ENCODE measurements at regions not wholly inside any gene's neighbourhood (a gene's known extent, or its start where the extent isn't known, plus 50 kb on each side); places are given as distances from the start of the nearest gene placed in this dataset.

DNA sequence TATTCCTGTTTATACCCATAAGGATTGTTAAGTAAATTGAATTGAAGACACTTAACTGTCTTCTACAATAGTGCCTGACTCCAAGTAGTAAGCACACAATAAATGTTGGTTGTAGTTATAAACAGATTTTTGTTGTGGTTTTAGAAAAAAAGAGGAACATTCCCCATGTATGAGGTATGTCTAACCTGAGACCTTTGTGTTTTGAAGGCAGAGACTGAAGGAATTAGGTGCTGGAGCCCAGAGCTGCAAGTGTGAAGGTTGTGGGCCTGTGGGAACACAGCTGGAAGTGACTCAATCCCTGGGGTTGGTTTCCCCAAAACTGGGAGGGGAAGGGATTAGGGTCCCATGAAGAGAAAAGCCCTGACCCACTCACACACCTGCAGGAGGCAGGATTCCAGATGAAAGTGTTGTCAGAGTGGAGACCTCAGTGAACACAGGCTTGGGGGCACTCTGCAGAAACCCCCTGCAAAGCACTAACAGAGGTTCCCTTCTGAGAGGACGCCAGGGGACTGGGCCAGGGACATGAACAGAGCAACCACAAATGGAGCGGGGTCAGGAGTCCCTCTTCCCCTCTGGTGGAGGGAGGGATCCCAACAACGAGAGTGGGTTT lies 265.1 kb upstream of the KLF14 start:
- H3K27ac ChIP-seq (ENCODE audit: control insufficient read depth, insufficient read depth, low read length) = peak overlapping the region; percentile 93
- H3K9ac ChIP-seq (ENCODE audit: control insufficient read depth, extremely low read depth, insufficient read depth, low read length) = peak overlapping the region; percentile 74
- peaks cover 66% of the 10 kb centered on the region for H3K4me1 ChIP-seq (ENCODE audit: control insufficient read depth, extremely low read depth, insufficient read depth, low read length)
- no peaks in the 10 kb centered on the region for H3K9me3 ChIP-seq (ENCODE audit: control insufficient read depth, low read depth, low read length)
- H3K4me3 ChIP-seq (ENCODE audit: control insufficient read depth in 2 of 3, extremely low read depth in 1 of 3, insufficient read depth in 2 of 3, low read depth in 1 of 3, low read length in 3 of 3) = peak overlapping the region in 2 of 3 experiments; percentile 5 to 41
- H3K79me2 ChIP-seq (ENCODE audit: control insufficient read depth, insufficient read depth, low read length) = no peaks in the 10 kb centered on the region
- H3K9me1 ChIP-seq (ENCODE audit: control insufficient read depth, extremely low read depth, insufficient read depth, low read length) = no peaks in the 10 kb centered on the region
- no peak for TF ChIP-seq EZH2 (IDR thresholded peaks at IDR 0.05; ENCODE audit: low read length)
- TF ChIP-seq, protein P1, sequence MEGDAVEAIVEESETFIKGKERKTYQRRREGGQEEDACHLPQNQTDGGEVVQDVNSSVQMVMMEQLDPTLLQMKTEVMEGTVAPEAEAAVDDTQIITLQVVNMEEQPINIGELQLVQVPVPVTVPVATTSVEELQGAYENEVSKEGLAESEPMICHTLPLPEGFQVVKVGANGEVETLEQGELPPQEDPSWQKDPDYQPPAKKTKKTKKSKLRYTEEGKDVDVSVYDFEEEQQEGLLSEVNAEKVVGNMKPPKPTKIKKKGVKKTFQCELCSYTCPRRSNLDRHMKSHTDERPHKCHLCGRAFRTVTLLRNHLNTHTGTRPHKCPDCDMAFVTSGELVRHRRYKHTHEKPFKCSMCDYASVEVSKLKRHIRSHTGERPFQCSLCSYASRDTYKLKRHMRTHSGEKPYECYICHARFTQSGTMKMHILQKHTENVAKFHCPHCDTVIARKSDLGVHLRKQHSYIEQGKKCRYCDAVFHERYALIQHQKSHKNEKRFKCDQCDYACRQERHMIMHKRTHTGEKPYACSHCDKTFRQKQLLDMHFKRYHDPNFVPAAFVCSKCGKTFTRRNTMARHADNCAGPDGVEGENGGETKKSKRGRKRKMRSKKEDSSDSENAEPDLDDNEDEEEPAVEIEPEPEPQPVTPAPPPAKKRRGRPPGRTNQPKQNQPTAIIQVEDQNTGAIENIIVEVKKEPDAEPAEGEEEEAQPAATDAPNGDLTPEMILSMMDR (optimal IDR thresholded peaks at IDR 0.05 in 1 of 3, IDR thresholded peaks at IDR 0.05 in 1 of 3, conservative IDR thresholded peaks at IDR 0.05 in 1 of 3; ENCODE audit: extremely low read depth in 1 of 3, insufficient read depth in 2 of 3, low read length in 3 of 3) = peak; percentile 7 to 29 (median 22)
- DNase-seq (ENCODE audit: low read depth, low spot score) = peak; percentile 81
- H3K4me2 ChIP-seq (ENCODE audit: control insufficient read depth, extremely low read depth, insufficient read depth, low read depth, low read length) = peak overlapping the region; percentile 62
- H3K36me3 ChIP-seq (ENCODE audit: control insufficient read depth in 2 of 2, extremely low read depth in 1 of 2, insufficient read depth in 2 of 2, low read length in 2 of 2) = no peaks in the 10 kb centered on the region
- H4K20me1 ChIP-seq (ENCODE audit: control insufficient read depth, extremely low read depth, insufficient read depth, low read length) = no peaks in the 10 kb centered on the region
- dilution Hi-C loops (cut with MboI; ENCODE audit: extremely low pct_ligation_motif_present, low sequenced_read_pairs) = no loop called here
- FAIRE-seq = peak; percentile 95
- H2AFZ ChIP-seq (ENCODE audit: control insufficient read depth, low read length) = no peak overlapping the region
- H3K27me3 ChIP-seq (ENCODE audit: control insufficient read depth, extremely low read depth, insufficient read depth, low read length) = no peaks in the 10 kb centered on the region

DNA sequence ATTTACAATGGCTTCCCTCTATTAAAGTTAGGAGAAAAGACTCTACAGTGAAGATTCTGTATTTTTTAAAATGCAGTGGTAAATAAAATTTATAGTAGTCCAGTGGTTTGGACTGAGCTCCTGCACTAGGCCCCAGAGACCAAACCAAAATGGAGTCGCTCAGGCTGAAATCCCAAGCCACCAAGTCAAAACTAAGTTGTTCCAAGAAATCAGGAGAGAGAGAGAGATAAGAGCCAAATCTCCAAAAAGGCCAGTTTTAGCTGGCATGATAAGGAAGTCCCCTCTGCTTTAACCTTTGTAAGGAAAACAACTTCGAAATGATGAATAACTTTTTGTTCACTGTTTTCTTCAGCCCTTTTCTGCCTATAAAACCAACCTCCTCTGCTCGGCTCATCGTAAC lies 265.9 kb upstream of the KLF14 start:
- no peak for TF ChIP-seq EZH2 (IDR thresholded peaks at IDR 0.05; ENCODE audit: low read length)
- TF ChIP-seq, protein P1 (optimal IDR thresholded peaks at IDR 0.05 in 1 of 3, IDR thresholded peaks at IDR 0.05 in 1 of 3, conservative IDR thresholded peaks at IDR 0.05 in 1 of 3; ENCODE audit: extremely low read depth in 1 of 3, insufficient read depth in 2 of 3, low read length in 3 of 3) = no peak
- H3K9ac ChIP-seq (ENCODE audit: control insufficient read depth, extremely low read depth, insufficient read depth, low read length) = peak overlapping the region; percentile 74

More for the DNA sequence above, 265.9 kb upstream of the KLF14 start:
- FAIRE-seq (no peak), DNase-seq (ENCODE audit: low read depth, low spot score) (no peak)
- no peaks in the 10 kb centered on the region for H3K79me2 ChIP-seq (ENCODE audit: control insufficient read depth, insufficient read depth, low read length)
- peak overlapping the region; percentile 42 for H2AFZ ChIP-seq (ENCODE audit: control insufficient read depth, low read length)
- no peak overlapping the region for H3K4me2 ChIP-seq (ENCODE audit: control insufficient read depth, extremely low read depth, insufficient read depth, low read depth, low read length)
- H3K4me1 ChIP-seq (ENCODE audit: control insufficient read depth, extremely low read depth, insufficient read depth, low read length) = peaks cover 58% of the 10 kb centered on the region
- H4K20me1 ChIP-seq (ENCODE audit: control insufficient read depth, extremely low read depth, insufficient read depth, low read length) = no peaks in the 10 kb centered on the region
- peak overlapping the region; percentile 93 for H3K27ac ChIP-seq (ENCODE audit: control insufficient read depth, insufficient read depth, low read length)
- no peaks in the 10 kb centered on the region for H3K27me3 ChIP-seq (ENCODE audit: control insufficient read depth, extremely low read depth, insufficient read depth, low read length)
- H3K9me1 ChIP-seq (ENCODE audit: control insufficient read depth, extremely low read depth, insufficient read depth, low read length) = no peaks in the 10 kb centered on the region
- H3K36me3 ChIP-seq (ENCODE audit: control insufficient read depth in 2 of 2, extremely low read depth in 1 of 2, insufficient read depth in 2 of 2, low read length in 2 of 2) = no peaks in the 10 kb centered on the region
- dilution Hi-C loops (cut with MboI; ENCODE audit: extremely low pct_ligation_motif_present, low sequenced_read_pairs) = no loop called here
- no peak overlapping the region for H3K4me3 ChIP-seq (ENCODE audit: control insufficient read depth in 2 of 3, extremely low read depth in 1 of 3, insufficient read depth in 2 of 3, low read depth in 1 of 3, low read length in 3 of 3)
- H3K9me3 ChIP-seq (ENCODE audit: control insufficient read depth, low read depth, low read length) = no peaks in the 10 kb centered on the region

Measured in keratinocyte (primary cell).